Panc1 (cell line): ENCODE measurements at regions not wholly inside any gene's neighbourhood (a gene's known extent, or its start where the extent isn't known, plus 50 kb on each side); places are given as distances from the start of the nearest gene placed in this dataset.

ENCODE experiments used
- CTCF ChIP-seq: fragments of 450-650 bp; IDR thresholded peaks from 2 replicates; pipeline ENCODE4 v1.5.1; 2017; ENCODE audit warnings: mild to moderate bottlenecking
- POLR2AphosphoS5 ChIP-seq: IDR thresholded peaks from 2 replicates; pipeline ENCODE4 v1.6.1; 2012; ENCODE audit warnings: mild to moderate bottlenecking, low read depth, low read length, moderate library complexity
- REST ChIP-seq, 2 experiments: IDR thresholded peaks; 2 replicates each; pipeline ENCODE4 v1.6.1; 2011 to 2012; ENCODE audit warnings: low read depth in 2 of 2, control low read depth in 1 of 2, low read length in 1 of 2, mild to moderate bottlenecking in 1 of 2, moderate library complexity in 1 of 2; ENCODE audit not compliant: insufficient read depth in 1 of 2
- SIN3A ChIP-seq: IDR thresholded peaks from 2 replicates; pipeline ENCODE4 v1.6.1; 2012; ENCODE audit warnings: low read depth, mild to moderate bottlenecking, low read length, moderate library complexity, borderline replicate concordance; ENCODE audit not compliant: insufficient read depth

DNA sequence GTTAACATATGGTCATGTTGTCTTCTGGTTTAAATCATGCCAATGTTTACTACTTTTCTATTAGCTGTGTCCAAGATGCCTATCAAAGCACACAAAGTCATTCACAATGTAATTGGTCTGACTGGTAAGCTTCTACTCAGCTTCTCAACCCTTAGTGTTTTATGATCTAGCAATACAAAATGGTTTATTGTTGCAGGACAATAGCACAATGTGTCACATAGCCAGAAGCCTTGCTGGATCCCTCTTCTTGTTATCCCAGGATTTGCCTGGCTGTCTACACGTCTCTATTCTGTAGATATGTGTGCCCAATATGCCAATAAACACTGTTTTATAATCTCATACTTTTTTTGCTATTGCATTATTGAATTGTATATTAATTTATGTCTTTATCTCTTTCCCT, 1111.0 kb upstream of the AGA start:
- TF ChIP-seq REST (IDR thresholded peaks at IDR 0.05; ENCODE audit: insufficient read depth in 1 of 2, low read depth in 2 of 2, low read length in 1 of 2) (no peak), POLR2AphosphoS5 (no peak), CTCF (no peak), SIN3A (no peak)
